GM21526 (cell line): ENCODE measurements at regions not wholly inside any gene's neighbourhood (a gene's known extent, or its start where the extent isn't known, plus 50 kb on each side); places are given as distances from the start of the nearest gene placed in this dataset.

ENCODE experiments used
- ATAC-seq: cut with Tn5 transposase; IDR thresholded peaks from one replicate; pipeline ENCODE4 v1.9.1; 2021; ENCODE audit warnings: moderate library complexity; ENCODE audit not compliant: unreplicated experiment, low FRiP score

- ATAC-seq = no peak
These were observed 303.4 kb downstream of the PIK3C3 start for GRCh38 chr18:42258301-42258965.

- ATAC-seq = no peak
These were observed 306.7 kb downstream of the PIK3C3 start for GRCh38 chr18:42261731-42262130.

- ATAC-seq = no peak
These were observed 309.5 kb downstream of the PIK3C3 start for GRCh38 chr18:42264497-42264896.

- ATAC-seq = no peak
These were observed 313.2 kb downstream of the PIK3C3 start for GRCh38 chr18:42268186-42268725.

GRCh38 chr18:42268798-42269197 is 313.8 kb downstream of the PIK3C3 start:
- ATAC-seq = no peak

- ATAC-seq = no peak
These were observed 316.8 kb downstream of the PIK3C3 start for GRCh38 chr18:42271647-42272414.

GRCh38 chr18:42274488-42275137 is 319.6 kb downstream of the PIK3C3 start:
- ATAC-seq = no peak

GRCh38 chr18:42275138-42275535 is 320.1 kb downstream of the PIK3C3 start:
- no peak for ATAC-seq

- no peak for ATAC-seq
These were observed 321.1 kb downstream of the PIK3C3 start for GRCh38 chr18:42275949-42276730.

GRCh38 chr18:42281124-42281523 is 326.1 kb downstream of the PIK3C3 start:
- ATAC-seq = no peak

- no peak for ATAC-seq
These were observed 326.8 kb downstream of the PIK3C3 start for GRCh38 chr18:42281851-42282250.

GRCh38 chr18:42287047-42287446 is 332.0 kb downstream of the PIK3C3 start:
- ATAC-seq = no peak

GRCh38 chr18:42288129-42288528 is 333.1 kb downstream of the PIK3C3 start:
- no peak for ATAC-seq

- no peak for ATAC-seq
These were observed 334.5 kb downstream of the PIK3C3 start for GRCh38 chr18:42289526-42289925.

- no peak for ATAC-seq
These were observed 335.6 kb downstream of the PIK3C3 start for GRCh38 chr18:42290318-42291307.

GRCh38 chr18:42292654-42293053 is 337.6 kb downstream of the PIK3C3 start:
- no peak for ATAC-seq

- no peak for ATAC-seq
These were observed 341.2 kb downstream of the PIK3C3 start for GRCh38 chr18:42296192-42296591.

GRCh38 chr18:42296723-42297122 is 341.7 kb downstream of the PIK3C3 start:
- no peak for ATAC-seq
